AG04449 (cell line): ENCODE measurements at regions not wholly inside any gene's neighbourhood (a gene's known extent, or its start where the extent isn't known, plus 50 kb on each side); places are given as distances from the start of the nearest gene placed in this dataset.
A peak's percentile ranks its signal among the peaks of the same experiment; 100 is the strongest.
"Not testable (repeated sequence)": the region's sequence is repeated elsewhere in the genome, so short reads cannot be mapped to it uniquely, and the experiment has no call there.

Experiments
- CTCF ChIA-PET: fragments of 350-600 bp; formaldehyde crosslinking; extraction: SDS; loops from one replicate; lab custom pipeline; 2021; ENCODE audit warnings: antibody characterized with exemption; lab: Yijun Ruan, JAX
- POLR2A ChIA-PET: fragments of 400-600, 350-600 bp; formaldehyde crosslinking; extraction: SDS; loops from one replicate; lab custom pipeline; 2020; ENCODE audit warnings: antibody characterized with exemption, inconsistent platforms; lab: Yijun Ruan, JAX
- DNase-seq: peaks from one replicate; pipeline ENCODE4 v3.0.0-alpha.2; 2010; ENCODE audit warnings: low read depth, low spot score
- H3K4me3 ChIP-seq: 2 replicates; pipeline ENCODE4 v1.5.1; 2011; ENCODE audit warnings: low read depth, mild to moderate bottlenecking, control low read depth, low read length
- TF ChIP-seq, protein P1 (sequence below): IDR thresholded peaks from one replicate; pipeline ENCODE4 v1.5.1; 2011; ENCODE audit warnings: mild to moderate bottlenecking, moderate library complexity, low read length, control low read depth, inconsistent platforms; ENCODE audit not compliant: insufficient read depth; ENCODE audit errors: missing control alignments

DNA sequence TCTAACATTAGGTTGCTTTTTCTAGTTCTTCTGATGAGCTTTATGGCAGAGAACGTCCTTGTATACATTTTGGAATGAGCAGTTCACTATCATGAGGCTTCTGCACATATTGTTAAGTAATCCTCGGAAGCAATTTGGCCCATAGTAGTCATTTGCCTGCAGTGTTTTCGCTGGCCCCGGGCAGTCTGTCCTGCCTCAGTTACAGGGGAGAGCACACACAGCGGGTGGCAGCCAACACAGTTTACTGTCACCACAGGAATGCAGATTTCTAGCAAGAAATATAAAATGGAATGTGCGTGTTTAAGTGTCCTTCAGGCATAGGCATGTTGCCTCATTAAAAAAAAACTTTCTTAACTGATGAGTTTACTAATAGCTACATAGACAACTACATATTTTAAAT lies 71.5 kb upstream of the GJB6 start:
- CTCF ChIA-PET = no interaction called here
- H3K4me3 ChIP-seq = no peak overlapping the region
- TF ChIP-seq, protein P1, sequence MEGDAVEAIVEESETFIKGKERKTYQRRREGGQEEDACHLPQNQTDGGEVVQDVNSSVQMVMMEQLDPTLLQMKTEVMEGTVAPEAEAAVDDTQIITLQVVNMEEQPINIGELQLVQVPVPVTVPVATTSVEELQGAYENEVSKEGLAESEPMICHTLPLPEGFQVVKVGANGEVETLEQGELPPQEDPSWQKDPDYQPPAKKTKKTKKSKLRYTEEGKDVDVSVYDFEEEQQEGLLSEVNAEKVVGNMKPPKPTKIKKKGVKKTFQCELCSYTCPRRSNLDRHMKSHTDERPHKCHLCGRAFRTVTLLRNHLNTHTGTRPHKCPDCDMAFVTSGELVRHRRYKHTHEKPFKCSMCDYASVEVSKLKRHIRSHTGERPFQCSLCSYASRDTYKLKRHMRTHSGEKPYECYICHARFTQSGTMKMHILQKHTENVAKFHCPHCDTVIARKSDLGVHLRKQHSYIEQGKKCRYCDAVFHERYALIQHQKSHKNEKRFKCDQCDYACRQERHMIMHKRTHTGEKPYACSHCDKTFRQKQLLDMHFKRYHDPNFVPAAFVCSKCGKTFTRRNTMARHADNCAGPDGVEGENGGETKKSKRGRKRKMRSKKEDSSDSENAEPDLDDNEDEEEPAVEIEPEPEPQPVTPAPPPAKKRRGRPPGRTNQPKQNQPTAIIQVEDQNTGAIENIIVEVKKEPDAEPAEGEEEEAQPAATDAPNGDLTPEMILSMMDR = no peak

DNA sequence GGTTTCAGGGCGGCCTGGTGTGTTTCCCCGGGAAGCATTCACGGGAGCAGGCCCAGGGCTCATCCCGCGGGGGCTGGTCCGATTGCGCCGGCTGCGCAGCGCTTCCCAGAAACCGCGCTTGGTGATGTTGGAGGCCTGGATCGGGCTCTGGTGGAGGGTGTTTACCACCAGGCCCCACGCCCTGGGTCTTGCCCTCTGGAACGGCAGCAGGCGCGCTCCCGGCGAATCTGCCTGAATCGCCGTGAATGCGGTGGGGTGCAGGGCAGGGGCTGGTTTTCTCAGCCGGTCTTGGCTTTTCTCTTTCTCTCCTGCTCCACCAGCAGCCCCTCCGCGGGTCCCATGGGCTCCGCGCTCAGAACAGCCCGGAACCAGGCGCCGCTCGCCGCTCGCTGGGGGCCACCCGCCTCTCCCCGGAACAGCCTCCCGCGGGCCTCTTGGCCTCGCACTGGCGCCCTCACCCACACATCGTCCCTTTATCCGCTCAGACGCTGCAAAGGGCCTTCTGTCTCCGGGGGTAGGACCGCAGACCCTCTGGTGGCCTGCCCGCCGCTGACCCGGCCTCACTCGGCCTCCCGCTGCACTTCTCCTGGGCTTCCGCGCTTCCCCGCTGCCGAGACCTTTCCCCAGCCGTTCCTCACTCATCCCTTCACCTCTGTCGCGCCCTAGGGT lies 69.4 kb upstream of the GJB6 start:
- H3K4me3 ChIP-seq = no peak overlapping the region
- DNase-seq = no peak
- POLR2A ChIA-PET = no interaction called here
- TF ChIP-seq, protein P1 = no peak
- CTCF ChIA-PET = no interaction called here

More for the DNA sequence above, 71.5 kb upstream of the GJB6 start:
- POLR2A ChIA-PET = no interaction called here
- peak; percentile 2 for DNase-seq

DNA sequence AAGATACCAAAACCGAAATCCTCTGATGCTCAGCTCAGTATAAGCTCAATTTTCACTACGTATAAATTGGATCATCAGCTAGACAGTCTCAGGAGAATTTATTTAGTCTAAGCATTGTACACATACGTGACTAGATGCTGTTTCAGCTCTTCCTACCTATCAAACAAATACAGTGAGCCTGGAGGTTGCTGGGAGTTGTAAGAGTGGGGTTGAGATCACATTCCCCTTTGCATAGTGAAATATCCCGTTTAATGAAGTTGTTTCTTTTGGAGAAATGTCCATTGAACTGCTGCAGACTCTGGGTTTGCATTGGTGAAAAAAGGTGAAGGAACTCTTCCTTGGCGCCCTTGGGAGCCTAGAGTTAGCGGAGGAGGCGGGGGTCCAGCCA lies 68.9 kb upstream of the GJB6 start:
- CTCF ChIA-PET = interaction anchor here (0.9 kb wide), 1 partner anchor 23 kb away, joined by 3 read pairs; no protein-coding TSS in a partner anchor
- no peak for DNase-seq
- TF ChIP-seq, protein P1 = no peak
- no peak overlapping the region for H3K4me3 ChIP-seq
- POLR2A ChIA-PET = no interaction called here

DNA sequence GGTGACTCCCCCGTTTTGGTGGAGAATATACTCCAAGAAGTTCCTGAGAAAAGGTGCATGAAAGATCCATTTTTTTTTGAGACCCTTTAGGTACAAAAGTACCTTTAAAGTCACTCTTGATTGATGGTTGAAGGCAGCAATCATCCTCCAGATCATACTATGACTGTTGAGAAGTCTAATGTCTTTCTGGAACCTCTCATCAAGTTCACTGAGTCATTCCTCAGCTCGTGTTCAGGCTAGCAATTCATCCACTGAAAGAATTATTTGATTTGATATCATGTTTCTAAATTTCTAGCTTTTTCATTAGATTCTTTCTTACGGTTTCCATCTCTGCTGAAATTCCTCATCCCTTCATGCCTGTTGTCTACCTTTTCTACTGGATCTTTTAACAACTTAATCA lies 65.1 kb upstream of the GJB6 start:
- ChIA-PET CTCF (no interaction called here), POLR2A (no interaction called here)
- no peak for DNase-seq
- no peak overlapping the region for H3K4me3 ChIP-seq
- TF ChIP-seq, protein P1 = no peak

DNA sequence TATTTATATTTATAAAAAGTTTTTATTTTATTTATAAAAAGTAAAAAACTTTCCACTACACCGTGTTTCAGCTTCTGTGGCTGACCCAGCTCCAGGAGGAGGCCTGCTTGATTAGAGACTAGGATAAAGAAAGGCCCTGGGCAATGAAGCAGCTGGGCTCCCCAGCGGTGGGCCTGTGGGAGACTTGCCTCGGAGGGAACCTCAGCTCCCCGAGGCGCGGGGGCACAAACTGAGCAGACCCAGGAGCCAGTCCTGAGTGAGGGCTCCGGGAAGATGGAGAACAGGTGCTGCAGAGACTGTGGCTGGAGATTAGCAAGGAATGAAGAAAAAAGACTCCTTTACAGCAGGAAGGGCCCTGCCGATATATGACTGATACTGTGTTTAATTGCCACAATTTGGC lies 63.8 kb upstream of the GJB6 start:
- POLR2A ChIA-PET = no interaction called here
- CTCF ChIA-PET = no interaction called here

DNA sequence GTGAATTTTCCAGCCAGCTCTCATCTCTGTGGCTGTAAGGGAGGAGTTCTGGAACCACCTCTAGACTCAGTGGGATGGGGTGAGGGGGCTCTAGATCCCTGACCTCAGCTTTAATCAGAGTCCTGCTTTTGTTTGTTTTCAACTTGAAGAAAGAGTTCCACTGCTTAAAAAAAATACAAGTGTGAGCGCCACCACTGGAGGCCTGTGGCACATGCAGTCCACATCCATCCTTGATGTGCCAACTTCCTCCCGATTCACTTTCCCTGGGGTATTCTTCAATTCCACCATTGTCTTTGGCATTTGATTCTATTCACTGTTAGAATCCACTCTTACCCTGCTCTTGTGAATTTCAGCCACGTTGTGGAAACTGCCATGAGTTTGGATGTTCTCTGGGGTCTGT lies 62.4 kb upstream of the GJB6 start:
- no peak for DNase-seq
- TF ChIP-seq, protein P1 = no peak
- H3K4me3 ChIP-seq = no peak overlapping the region
- ChIA-PET CTCF (no interaction called here), POLR2A (no interaction called here)

More for the DNA sequence above, 63.8 kb upstream of the GJB6 start:
- TF ChIP-seq, protein P1 = no peak
- no peak overlapping the region for H3K4me3 ChIP-seq
- no peak for DNase-seq

DNA sequence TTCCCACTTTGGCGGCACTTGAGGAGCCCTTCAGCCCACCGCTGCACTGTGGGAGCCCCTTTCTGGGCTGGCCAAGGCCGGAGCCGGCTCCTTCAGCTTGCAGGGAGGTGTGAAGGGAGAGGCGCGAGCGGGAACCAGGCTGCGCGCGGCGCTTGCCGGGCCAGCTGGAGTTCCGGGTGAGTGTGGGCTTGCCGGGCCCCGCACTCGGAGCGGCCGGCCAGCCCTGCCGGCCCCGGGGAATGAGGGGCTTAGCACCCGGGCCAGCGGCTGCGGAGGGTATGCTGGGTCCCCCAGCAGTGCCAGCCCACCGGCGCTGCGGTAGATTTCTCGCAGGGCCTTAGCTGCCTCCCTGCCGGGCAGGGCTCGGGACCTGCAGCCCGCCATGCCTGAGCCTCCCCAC lies 60.2 kb upstream of the GJB6 start:
- CTCF ChIA-PET, H3K4me3 ChIP-seq, POLR2A ChIA-PET, DNase-seq: not testable (repeated sequence)
